NCI-H1694 (cell line): ENCODE measurements at regions not wholly inside any gene's neighbourhood (a gene's known extent, or its start where the extent isn't known, plus 50 kb on each side); places are given as distances from the start of the nearest gene placed in this dataset.

Experiments
- DNase-seq: peaks from one replicate; lab custom pipeline; 2025; lab: John Stamatoyannopoulos, UW

GRCh38 chr2:16171425-16171920, 231.1 kb downstream of the MYCN start:
- no peak for DNase-seq

DNA sequence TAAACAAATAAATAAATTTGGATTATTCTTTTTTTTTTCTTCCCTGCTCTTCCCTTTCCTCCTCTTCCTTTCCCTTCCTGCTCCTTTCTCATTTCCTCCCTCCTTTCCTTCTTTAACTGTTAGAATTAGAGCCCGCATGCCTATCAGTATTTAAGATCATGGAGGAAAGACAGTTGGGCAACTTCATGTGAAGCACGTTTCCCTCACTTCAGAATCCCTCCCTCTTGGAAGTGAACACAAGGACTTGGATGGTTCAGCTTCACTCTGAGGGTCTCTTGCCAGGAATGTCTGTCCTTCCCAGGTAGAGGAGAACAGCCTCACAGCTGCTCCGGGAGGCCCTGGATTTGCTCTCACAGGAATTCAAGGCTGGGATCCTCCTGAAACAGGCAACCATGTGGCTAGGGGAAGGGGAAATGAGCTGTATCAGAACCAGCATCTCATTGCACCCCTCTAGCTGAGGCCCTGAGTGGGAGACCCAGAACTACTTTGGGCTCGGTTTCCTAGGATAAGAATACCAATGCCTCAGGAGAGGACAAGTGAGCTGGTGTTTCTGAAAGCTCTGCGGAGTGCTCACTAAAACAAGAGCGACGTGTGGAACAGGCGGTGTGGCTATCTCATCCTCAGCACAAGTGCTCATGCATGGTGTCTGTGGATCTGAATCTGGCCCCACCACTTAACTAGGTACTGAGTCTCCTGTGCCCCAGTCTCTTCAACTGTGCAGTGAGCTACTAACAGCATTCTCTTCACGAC, 230.5 kb downstream of the MYCN start:
- no peak for DNase-seq

DNA sequence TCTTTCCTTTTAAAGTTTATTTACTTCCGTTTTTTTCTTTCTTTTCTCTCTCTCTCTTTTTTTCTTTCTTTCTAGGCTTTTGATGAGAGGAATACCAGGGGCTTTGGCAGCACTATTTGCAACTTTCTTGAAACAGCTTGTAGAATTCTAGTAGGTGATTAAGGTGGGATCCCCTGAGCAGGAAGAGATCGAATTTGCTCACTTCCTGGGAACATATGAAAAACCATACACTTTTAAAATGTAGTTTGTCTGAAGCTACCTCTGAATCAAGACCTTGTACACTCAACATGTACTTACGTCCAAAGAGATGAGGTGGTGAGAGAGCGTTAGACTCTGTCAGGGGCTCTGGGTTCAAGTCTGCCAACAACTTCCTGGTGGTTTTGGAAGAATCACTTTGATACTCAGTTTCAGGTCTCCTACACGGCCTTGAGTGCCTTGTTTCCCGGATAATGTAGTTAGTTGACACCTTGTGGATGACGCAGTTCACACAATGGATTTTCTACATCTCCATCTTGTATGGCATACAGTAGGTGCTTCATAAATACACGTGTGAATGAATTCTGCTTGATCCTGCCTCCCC, 229.1 kb downstream of the MYCN start:
- DNase-seq = no peak

GRCh38 chr2:16168506-16169264, 228.3 kb downstream of the MYCN start:
- no peak for DNase-seq

GRCh38 chr2:16167870-16168426, 227.6 kb downstream of the MYCN start:
- no peak for DNase-seq

- no peak for DNase-seq
These were observed 227.1 kb downstream of the MYCN start for GRCh38 chr2:16167451-16167861.

DNA sequence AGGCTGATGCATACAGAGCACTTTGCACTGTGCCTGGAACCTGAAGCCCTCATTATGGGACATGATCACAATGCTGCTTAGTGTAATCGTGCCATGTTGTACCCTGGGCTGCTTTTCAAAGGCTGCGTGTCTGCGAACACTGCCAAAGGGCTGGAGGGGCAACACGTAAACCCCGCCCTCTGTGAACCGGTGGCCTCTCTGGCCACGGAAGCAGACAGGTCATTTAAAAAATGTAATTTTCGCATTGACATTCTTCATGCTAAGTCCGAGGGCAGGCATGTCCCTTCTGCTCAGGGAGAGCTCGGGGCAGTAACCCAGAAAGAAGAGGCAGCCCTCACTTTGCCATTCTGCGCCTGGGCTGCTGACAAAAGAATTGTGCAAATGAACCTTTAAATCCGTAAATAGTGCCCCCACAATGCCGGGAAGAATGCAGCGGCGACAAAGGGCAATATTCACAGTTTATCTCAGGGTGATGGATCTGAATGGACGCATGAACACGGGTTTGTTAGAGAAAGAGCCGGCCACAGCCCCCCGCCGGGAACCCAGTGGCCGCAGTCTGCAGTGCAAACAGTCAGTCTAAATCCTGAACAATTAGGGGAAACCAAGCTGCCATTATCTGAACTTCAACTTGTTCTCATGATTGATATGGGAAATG, 226.1 kb downstream of the MYCN start:
- DNase-seq = no peak

GRCh38 chr2:16165518-16166326, 225.4 kb downstream of the MYCN start:
- DNase-seq = no peak

DNA sequence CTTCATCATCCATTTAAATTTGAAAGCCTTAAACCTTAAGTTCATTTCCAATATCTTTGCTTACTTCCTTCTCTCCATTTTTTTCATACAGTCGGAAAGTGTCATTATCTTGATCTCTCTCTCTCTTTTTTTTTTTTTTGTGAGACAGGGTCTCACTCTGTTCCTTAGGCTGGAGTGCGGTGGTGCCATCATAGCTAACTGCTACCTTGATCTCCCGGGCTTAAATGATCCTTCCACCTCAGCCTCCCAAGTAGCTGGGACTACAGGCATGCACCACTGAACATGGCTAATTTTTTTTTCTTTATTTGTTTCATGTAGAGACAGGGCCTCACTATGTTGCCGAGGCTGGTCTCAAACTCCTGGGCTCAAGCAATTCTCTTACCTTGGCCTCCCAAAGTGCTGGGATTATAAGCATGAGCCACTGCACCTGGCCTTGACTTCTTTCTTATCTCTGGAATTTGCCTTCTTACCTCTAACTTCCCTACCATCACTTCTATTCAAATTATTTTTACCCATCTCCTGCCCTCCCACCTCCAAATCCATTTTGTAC, 222.2 kb downstream of the MYCN start:
- DNase-seq = no peak

DNA sequence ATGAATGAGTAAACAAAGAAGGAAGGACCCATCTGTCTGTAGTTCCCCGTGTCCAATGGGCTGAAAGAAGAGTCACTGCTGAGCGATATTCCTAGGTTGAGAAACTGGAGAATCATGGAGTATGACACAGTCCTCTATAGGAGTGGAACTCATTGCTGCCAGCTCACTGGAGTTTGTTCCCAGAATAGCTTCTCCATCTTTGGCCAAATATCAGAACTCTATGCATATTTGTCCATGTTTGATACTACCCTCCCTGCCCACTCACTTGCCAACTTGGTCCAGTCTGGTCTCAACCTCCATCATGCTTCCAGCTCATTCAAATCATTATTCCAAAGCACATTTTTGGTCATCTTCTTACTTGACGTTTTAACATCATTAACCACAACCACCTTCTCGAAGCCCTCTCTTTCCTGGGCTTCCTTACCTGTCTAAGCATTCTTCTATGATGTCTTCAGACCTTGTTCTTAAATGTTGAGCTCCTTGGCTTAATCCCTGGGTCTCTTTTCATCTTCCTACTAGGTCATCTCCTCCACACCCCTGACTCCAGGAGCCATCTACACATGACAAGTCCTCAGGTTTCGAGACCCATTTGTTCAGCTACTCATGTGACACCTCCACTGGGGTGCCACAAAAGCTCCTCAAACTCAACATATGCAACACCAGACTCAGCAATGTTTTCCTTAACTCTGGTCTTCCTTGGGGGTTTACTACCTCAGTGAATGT, 221.6 kb downstream of the MYCN start:
- no peak for DNase-seq

- no peak for DNase-seq
These were observed 220.8 kb downstream of the MYCN start for GRCh38 chr2:16161085-16161565.

DNA sequence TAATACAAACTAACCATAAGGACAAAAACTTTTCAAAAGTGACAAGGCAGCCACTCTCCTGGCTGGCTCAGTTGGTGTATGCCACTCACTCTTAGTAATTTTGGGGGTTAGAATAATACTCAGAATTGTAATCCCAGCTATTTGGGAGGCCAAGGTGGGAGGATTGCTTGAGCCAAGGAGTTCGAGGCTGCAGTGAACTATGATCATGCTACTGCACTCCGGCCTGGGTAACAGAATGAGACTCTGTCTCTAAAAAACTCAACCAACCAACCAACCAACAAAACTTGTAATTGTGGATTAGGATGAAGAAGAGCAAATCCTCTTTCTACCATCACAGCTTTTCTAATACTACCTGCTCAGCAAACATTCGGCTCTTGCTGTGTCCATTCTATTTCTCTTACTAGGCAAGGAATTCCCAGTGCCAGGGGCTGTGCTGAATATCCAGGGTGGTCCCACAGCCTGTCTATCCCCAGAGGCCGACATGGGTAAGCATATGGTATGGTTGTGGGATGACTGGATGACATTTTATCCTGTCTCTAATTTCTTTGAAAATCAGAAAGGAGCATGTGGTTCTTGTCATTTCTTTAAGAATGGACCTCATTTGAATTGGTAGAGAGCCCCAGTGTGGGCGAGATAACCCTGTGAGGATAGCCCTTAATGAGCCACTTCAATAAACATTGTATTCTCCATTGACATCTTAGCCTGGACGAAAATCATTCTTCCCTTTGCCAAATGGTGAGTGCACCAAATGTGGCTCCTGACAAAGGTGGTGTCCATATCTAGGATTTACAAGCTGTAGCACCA, 220.1 kb downstream of the MYCN start:
- DNase-seq = no peak

DNA sequence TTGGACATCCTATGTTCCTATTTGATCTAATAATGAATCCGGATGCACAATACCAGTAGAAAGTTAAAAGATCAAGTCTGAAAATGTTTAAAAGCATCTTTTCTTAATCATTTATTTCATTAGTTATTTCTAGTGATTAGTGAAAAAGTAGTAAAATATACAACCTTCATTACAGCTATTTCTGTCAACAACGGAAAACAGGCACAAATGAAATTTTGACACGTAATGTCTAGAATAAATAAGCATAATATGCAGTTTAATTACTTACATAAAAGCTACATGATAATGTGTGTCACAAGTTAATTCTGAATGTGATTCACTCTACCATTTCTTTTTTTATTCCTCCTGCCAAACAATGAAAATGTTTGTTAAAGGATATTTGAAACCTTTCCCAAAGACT, 216.1 kb downstream of the MYCN start:
- no peak for DNase-seq

DNA sequence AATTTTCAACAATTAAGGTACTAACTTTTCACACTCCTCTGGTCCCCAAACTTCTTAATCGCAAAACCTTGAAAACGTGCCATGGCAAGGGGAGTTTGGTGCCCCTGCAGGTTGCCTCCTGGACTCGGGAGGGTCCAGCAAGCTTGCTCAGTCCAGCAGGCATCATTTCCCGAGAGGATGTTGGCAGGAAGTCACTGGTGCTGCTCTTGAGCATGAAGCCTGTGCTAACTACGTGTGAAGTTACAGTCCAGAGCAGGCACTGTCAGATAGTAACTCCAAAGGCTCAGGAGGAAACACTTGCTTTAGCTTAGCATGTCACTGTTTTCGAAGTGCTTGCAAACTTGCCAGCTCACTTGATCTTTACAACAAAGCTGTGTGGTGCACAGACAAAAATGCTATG, 215.4 kb downstream of the MYCN start:
- no peak for DNase-seq

- no peak for DNase-seq
These were observed 215.0 kb downstream of the MYCN start for GRCh38 chr2:16155366-16155765.

GRCh38 chr2:16154501-16155280, 214.3 kb downstream of the MYCN start:
- no peak for DNase-seq

GRCh38 chr2:16154061-16154460, 213.7 kb downstream of the MYCN start:
- DNase-seq = no peak

GRCh38 chr2:16153754-16154035, 213.3 kb downstream of the MYCN start:
- no peak for DNase-seq
